ENCODE measurements at regions not wholly inside any gene's neighbourhood (a gene's known extent, or its start where the extent isn't known, plus 50 kb on each side); places are given as distances from the start of the nearest gene placed in this dataset.
A peak's percentile ranks its signal among the peaks of the same experiment; 100 is the strongest.
"Not testable (repeated sequence)": the region's sequence is repeated elsewhere in the genome, so short reads cannot be mapped to it uniquely, and the experiment has no call there.

- DNase-seq (ENCODE audit: low spot score), result no peak
Measured at GRCh38 chr5:50898966-50899365, 232.5 kb downstream of the PARP8 start.

- no peak for DNase-seq (ENCODE audit: low spot score)
Measured at GRCh38 chr5:50900952-50901510, 234.6 kb downstream of the PARP8 start.

DNA sequence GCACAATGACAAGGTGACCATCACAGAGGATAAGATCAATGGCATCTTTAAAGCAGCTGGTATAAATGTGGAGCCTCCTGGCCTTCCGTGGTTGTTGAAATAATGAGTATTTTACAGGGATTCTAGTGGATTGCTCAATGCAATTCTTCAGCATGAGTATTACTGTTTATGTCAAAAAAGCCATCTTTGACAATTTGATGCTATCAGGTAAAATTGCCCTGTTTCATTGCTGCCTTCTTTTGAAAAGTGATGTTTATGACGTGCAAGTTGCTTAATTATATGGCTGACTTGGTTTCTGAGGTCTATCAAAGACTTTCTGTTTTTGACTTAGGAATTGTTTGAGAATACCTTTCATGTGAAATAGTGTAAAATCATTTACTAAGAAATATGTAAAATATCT is 237.2 kb downstream of the PARP8 start:
- DNase-seq (ENCODE audit: low spot score), result no peak

- DNase-seq (ENCODE audit: low spot score), result no peak
Measured at GRCh38 chr5:50905996-50906570, 239.6 kb downstream of the PARP8 start.

- DNase-seq (ENCODE audit: low spot score), result not testable (repeated sequence)
Measured at GRCh38 chr5:50920160-50920559, 253.7 kb downstream of the PARP8 start.

DNA sequence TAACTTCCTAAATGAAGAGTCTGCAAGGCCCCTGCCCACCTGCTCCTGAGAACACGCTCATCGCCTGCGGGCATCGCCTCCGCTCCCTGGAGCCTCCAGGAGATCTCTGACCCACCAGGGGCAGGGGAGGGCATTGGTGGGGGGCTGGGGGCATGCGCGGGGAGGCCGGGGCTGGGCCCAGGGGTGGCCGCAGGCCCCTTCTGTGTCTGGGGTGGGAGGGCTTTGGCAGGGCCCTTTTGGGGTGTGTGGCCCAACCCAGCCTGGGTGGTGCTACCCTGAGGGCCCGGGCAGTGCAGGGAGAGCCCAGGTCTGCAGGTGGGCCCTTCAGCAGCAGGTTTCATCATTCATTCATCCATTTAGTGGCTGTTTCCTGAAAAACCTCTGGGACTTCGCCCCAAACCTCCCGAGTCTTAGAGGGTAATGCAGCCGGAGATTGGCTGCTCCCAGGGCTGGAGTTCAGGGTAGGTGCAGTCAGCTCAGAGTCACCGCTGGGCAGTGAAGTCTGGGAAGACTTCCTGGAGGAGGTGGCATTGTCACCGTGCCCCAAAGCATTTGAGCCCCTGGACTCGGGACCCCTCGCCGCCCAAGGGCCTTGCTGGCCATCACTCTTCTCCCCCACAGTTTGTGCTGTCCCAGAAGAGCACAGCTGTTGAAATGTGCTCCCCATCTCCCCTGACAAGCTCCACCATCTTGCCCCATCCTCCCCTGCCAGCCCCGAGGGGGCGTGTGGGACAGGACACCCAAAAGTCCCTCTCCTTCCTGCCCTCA is 255.1 kb downstream of the PARP8 start:
- no peak for DNase-seq (ENCODE audit: low spot score)

- not testable (repeated sequence) for DNase-seq (ENCODE audit: low spot score)
Measured at GRCh38 chr5:50922134-50922941, 255.9 kb downstream of the PARP8 start.

GRCh38 chr5:50922942-50923767 is 256.7 kb downstream of the PARP8 start:
- DNase-seq (ENCODE audit: low spot score), result no peak

- no peak for DNase-seq (ENCODE audit: low spot score)
Measured at GRCh38 chr5:50923768-50924494, 257.5 kb downstream of the PARP8 start.

GRCh38 chr5:50927953-50928352 is 261.5 kb downstream of the PARP8 start:
- no peak for DNase-seq (ENCODE audit: low spot score)

GRCh38 chr5:50929174-50929573 is 262.7 kb downstream of the PARP8 start:
- DNase-seq (ENCODE audit: low spot score), result no peak

- no peak for DNase-seq (ENCODE audit: low spot score)
Measured at GRCh38 chr5:50934343-50934742, 267.9 kb downstream of the PARP8 start.

DNA sequence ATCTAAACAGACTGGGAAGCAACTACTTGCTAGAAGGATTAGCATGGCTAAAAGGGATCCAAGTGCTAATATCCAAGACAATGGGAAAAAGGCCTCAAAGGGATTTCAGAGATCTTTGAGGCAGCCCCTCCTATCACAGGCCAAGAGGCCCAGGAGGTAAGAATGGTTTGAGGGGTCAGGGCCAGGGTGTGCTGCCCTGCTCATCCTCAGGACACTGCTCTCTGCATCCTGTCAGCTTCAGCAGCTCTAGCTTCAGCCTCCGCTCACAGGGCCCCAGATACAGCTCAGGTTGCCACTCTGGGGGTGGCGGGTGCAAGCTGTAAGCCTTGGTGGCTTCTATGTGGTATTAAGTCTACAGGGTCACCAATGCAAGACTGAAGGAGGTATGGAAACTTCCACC is 278.7 kb downstream of the PARP8 start:
- no peak for DNase-seq (ENCODE audit: low spot score)

DNA sequence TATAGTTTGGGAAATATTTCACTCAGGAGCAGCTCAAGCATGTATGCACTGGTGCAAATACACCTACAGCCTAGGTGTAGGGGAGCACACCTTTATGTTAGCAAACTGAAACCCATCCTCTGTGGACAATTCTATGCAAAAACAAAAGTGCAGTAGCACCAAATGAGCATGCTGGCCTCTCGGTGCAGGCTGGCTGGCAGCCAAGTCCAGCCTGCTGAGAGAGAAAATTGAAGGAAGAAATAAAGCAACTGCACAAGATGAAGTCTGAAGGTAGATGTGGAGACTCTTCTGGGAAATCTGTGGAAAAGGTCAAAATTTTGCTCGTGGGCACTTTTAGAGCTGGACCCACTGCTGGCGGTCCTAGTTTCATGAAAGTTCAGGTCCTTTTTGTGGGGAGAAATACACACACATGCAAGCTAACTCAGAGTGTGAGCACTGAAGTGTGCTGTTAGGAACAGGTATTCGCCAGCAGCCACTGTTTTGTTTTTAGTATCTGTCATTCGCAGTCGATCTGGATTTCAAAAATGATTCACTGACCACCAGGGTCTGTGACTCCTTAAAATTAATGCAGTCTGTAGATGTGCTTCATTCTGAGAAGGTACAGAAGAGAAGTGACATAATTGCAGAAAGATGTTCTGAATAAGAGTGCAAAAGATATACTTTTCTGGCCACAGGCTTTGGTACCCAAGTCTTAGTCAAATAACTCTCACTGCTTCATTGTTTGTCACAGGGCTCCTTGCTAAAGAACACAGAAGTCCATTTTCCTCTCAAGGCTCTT is 281.7 kb downstream of the PARP8 start:
- no peak for DNase-seq (ENCODE audit: low spot score)

GRCh38 chr5:50953290-50953689 is 286.9 kb downstream of the PARP8 start:
- DNase-seq (ENCODE audit: low spot score), result no peak

DNA sequence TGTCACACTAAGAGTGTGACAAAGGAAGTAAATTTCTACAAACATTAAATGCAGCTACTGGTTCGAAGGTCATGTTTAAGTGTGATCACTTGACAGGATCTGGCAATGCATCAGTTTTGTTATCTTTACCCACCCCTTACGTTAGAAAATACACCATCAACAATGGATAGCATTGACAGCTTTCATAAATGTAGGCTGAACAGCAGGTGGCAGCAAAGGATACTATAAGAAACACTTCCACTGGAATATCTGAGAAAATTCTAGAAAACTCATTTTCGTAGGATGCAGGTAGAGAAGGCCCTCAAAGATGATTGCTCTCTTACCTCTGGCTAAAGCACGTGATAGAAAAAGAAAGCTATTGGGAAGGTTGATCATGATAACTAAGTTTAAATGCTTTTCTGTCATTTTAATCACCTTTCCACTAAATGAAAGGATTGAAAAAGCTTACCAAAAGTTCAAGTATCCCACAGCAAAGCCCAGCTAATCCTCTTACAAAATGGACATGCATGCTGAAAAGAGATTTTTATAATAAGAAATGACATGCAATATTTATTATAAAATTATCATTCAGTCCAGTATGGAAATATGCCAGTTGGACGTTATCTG is 292.5 kb downstream of the PARP8 start:
- peak; percentile 19 for DNase-seq (ENCODE audit: low spot score)

GRCh38 chr5:50962934-50963872 is 296.8 kb downstream of the PARP8 start:
- DNase-seq (ENCODE audit: low spot score), result peak; percentile 72

DNA sequence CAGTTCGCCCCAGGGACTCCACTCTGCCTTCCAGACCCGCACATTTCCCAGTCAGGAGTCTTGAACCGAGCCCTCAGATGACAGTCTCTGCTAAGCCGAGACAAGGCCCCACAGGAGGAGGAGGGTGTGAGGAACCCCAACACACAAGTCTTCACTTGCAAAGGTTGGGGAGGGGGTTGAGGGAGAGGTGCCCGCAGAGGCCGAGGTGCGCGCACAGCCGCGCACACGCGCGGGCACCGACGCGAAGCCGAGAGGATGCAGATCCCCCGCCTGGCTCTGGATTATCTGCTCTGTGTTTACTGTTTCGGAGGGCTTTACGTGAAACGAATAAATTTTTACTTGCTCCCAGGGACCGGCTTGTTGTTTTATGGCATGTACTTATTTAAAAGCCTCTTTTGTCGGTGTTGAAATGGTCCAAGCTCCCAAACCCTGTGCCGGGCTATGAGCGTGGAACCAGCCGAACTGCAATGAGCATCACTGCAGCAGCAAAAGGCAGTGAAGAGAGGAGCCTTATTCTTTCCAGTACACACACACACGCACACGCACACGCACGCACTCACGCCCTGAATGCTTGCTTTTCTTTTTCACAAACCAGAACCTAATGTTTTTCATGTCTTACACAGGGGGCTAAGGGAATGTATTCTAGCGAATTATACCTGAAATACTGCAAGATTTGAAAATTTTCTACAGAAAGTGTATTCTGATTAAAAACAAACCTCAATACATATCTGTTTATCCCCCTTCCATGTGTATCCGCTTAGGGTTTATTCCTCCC is 297.7 kb downstream of the PARP8 start:
- DNase-seq (ENCODE audit: low spot score), result no peak

Measured in activated CD4-positive, alpha-beta T cell treated with anti-CD3 and anti-CD28 coated beads, Interleukin-2, Interleukin-4, amounts not matched to agents 100 ng/mL and 50 ng/mL, durations not matched to agents 16 hours and 8 hours (primary cell).